Neutrophil (primary cell): ENCODE measurements at regions not wholly inside any gene's neighbourhood (a gene's known extent, or its start where the extent isn't known, plus 50 kb on each side); places are given as distances from the start of the nearest gene placed in this dataset.

Experiments
- H3K27ac ChIP-seq: fragments of 200-600 bp; sonication (generic); 2 replicates; pipeline ENCODE4 v1.5.1; 2016; ENCODE audit warnings: mild to moderate bottlenecking, moderate library complexity
- H3K27me3 ChIP-seq: fragments of 200-600 bp; sonication (generic); 2 replicates; pipeline ENCODE4 v1.6.0; 2016; ENCODE audit warnings: mild to moderate bottlenecking
- H3K36me3 ChIP-seq: fragments of 200-600 bp; sonication (generic); 2 replicates; pipeline ENCODE4 v1.5.1; 2017
- H3K4me1 ChIP-seq, 2 experiments: fragments of 200-600 bp in 1 of 2; sonication (generic) in 1 of 2; 1 replicate in 1 of 2; 2 replicates in 1 of 2; pipeline versions ENCODE4 v1.5.1 to v1.6.1; 2013 to 2016; ENCODE audit warnings: low read depth in 1 of 2, low read length in 1 of 2, mild to moderate bottlenecking in 1 of 2, moderate library complexity in 1 of 2; ENCODE audit not compliant: control insufficient read depth in 1 of 2, insufficient read depth in 1 of 2
- H3K4me3 ChIP-seq, 2 experiments: fragments of 200-600 bp in 1 of 2; sonication (generic) in 1 of 2; 1 replicate in 1 of 2; 2 replicates in 1 of 2; pipeline ENCODE4 v1.5.1; 2013 to 2016; ENCODE audit warnings: low read depth in 1 of 2, low read length in 1 of 2, mild to moderate bottlenecking in 1 of 2, moderate library complexity in 1 of 2
- H3K9me3 ChIP-seq: fragments of 200-600 bp; sonication (generic); 2 replicates; pipeline ENCODE4 v1.5.1; 2016
- TF ChIP-seq, protein P1 (sequence below): fragments of 200-600 bp; sonication (generic); IDR thresholded peaks from 2 replicates; pipeline ENCODE4 v1.5.1; 2016; ENCODE audit warnings: antibody characterized with exemption

- H3K4me1 ChIP-seq, result peaks cover 0 to 16% of the 10 kb centered on the region in 2 experiments
- no peak overlapping the region for H3K4me3 ChIP-seq
- no peaks in the 10 kb centered on the region for H3K36me3 ChIP-seq
- no peaks in the 10 kb centered on the region for H3K27me3 ChIP-seq
- H3K27ac ChIP-seq, result no peak overlapping the region
- TF ChIP-seq, protein P1, sequence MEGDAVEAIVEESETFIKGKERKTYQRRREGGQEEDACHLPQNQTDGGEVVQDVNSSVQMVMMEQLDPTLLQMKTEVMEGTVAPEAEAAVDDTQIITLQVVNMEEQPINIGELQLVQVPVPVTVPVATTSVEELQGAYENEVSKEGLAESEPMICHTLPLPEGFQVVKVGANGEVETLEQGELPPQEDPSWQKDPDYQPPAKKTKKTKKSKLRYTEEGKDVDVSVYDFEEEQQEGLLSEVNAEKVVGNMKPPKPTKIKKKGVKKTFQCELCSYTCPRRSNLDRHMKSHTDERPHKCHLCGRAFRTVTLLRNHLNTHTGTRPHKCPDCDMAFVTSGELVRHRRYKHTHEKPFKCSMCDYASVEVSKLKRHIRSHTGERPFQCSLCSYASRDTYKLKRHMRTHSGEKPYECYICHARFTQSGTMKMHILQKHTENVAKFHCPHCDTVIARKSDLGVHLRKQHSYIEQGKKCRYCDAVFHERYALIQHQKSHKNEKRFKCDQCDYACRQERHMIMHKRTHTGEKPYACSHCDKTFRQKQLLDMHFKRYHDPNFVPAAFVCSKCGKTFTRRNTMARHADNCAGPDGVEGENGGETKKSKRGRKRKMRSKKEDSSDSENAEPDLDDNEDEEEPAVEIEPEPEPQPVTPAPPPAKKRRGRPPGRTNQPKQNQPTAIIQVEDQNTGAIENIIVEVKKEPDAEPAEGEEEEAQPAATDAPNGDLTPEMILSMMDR, result no peak
- H3K9me3 ChIP-seq, result no peaks in the 10 kb centered on the region
These were observed 99.4 kb upstream of the STK26 start for GRCh38 chrX:131923614-131924250.

DNA sequence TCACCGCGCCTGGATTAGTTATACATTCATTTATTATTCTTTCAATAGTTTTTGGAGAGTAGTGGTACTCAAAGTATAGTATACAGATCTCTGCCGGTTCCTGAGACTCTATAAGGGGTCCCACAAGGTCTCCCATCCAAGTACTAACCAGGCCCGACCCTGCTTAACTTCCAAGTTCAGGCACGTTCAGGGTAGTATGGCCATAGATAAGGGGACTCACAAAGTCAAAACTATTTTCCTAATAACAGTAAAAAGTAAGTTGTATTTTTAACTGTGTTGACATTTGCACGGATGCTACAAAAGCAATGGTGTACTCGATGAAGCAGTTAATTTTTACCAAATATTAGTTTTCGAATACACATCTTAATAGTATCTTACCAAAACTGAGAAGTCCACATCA lies 84.4 kb upstream of the STK26 start:
- Histone ChIP-seq H3K9me3 (no peaks in the 10 kb centered on the region), H3K4me1 (no peaks in the 10 kb centered on the region), H3K4me3 (no peak overlapping the region), H3K36me3 (no peaks in the 10 kb centered on the region), H3K27me3 (no peaks in the 10 kb centered on the region), H3K27ac (no peak overlapping the region)
- TF ChIP-seq, protein P1, result no peak

GRCh38 chrX:131942034-131942433 lies 81.1 kb upstream of the STK26 start:
- Histone ChIP-seq H3K27ac (no peak overlapping the region), H3K36me3 (no peaks in the 10 kb centered on the region)
- TF ChIP-seq, protein P1, result no peak

GRCh38 chrX:131944936-131945902 lies 77.9 kb upstream of the STK26 start:
- no peak overlapping the region for H3K4me3 ChIP-seq
- H3K36me3 ChIP-seq, result no peaks in the 10 kb centered on the region
- H3K9me3 ChIP-seq, result no peaks in the 10 kb centered on the region
- no peak overlapping the region for H3K27ac ChIP-seq
- no peaks in the 10 kb centered on the region for H3K27me3 ChIP-seq
- TF ChIP-seq, protein P1, result no peak
- no peaks in the 10 kb centered on the region for H3K4me1 ChIP-seq

More at GRCh38 chrX:131942034-131942433, 81.1 kb upstream of the STK26 start:
- H3K9me3 ChIP-seq, result no peaks in the 10 kb centered on the region
- H3K4me3 ChIP-seq, result no peak overlapping the region
- H3K27me3 ChIP-seq, result no peaks in the 10 kb centered on the region
- H3K4me1 ChIP-seq, result no peaks in the 10 kb centered on the region

DNA sequence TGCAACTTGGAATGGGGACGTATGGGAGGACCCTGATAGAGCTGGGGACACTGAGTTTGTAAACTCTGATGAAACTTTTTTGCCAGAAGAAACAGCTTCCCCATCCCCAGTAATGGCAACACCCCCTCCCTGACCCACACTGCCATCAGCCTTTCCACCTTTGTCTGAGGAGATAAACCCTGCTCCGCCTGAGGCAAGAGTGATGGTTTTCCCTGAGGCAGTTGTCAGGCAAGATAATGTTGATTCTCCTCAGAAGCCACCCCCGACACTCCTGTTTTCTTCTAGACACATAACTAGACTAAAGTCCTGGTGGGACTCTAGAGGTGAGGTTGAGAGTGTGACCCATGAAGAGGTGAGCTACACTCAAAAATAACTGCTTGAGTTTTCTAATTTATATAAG lies 71.9 kb upstream of the STK26 start:
- Histone ChIP-seq H3K36me3 (no peaks in the 10 kb centered on the region), H3K4me1 (no peaks in the 10 kb centered on the region), H3K9me3 (no peaks in the 10 kb centered on the region), H3K27ac (no peak overlapping the region), H3K4me3 (no peak overlapping the region), H3K27me3 (no peaks in the 10 kb centered on the region)
- TF ChIP-seq, protein P1, result no peak
